Trophoblast cell (in vitro differentiated cells and primary cell): ENCODE measurements at regions not wholly inside any gene's neighbourhood (a gene's known extent, or its start where the extent isn't known, plus 50 kb on each side); places are given as distances from the start of the nearest gene placed in this dataset.

Experiments used
- DNase-seq, 2 donors: peaks; one replicate each; pipeline ENCODE4 v3.0.0-alpha.2; 2016
- H2AFZ ChIP-seq: 2 replicates; pipeline ENCODE4 v1.6.1; 2013; ENCODE audit warnings: low read length, moderate library complexity, mild to moderate bottlenecking; ENCODE audit not compliant: insufficient read depth, poor library complexity
- H2AK5ac ChIP-seq: 2 replicates; pipeline ENCODE4 v1.6.1; 2013; ENCODE audit warnings: mild to moderate bottlenecking, low read length
- H2BK120ac ChIP-seq: 2 replicates; pipeline ENCODE4 v1.6.1; 2013; ENCODE audit warnings: low read length, mild to moderate bottlenecking, moderate library complexity; ENCODE audit not compliant: insufficient read depth, poor library complexity
- H2BK12ac ChIP-seq: 2 replicates; pipeline ENCODE4 v1.6.1; 2013; ENCODE audit warnings: mild to moderate bottlenecking, low read length, moderate library complexity
- H2BK5ac ChIP-seq: 2 replicates; pipeline ENCODE4 v1.6.1; 2013; ENCODE audit warnings: low read length, low read depth, moderate library complexity, mild to moderate bottlenecking; ENCODE audit not compliant: poor library complexity
- H3K14ac ChIP-seq: 2 replicates; pipeline ENCODE4 v1.6.1; 2013; ENCODE audit warnings: mild to moderate bottlenecking, low read length
- H3K18ac ChIP-seq: 2 replicates; pipeline ENCODE4 v1.6.1; 2013; ENCODE audit warnings: mild to moderate bottlenecking, low read length
- H3K23ac ChIP-seq: 2 replicates; pipeline ENCODE4 v1.6.1; 2013; ENCODE audit warnings: low read length
- H3K27ac ChIP-seq: 2 replicates; pipeline ENCODE4 v1.5.1; 2013; ENCODE audit warnings: low read depth, mild to moderate bottlenecking, inconsistent platforms, low read length, moderate library complexity
- H3K27me3 ChIP-seq: 2 replicates; pipeline ENCODE4 v1.6.1; 2013; ENCODE audit warnings: inconsistent platforms, mild to moderate bottlenecking, low read length, moderate library complexity; ENCODE audit not compliant: insufficient read depth
- H3K36me3 ChIP-seq, 2 experiments: 1 replicate in 1 of 2; 2 replicates in 1 of 2; pipeline ENCODE4 v1.6.1; 2013; ENCODE audit warnings: low read length in 2 of 2, mild to moderate bottlenecking in 2 of 2, moderate library complexity in 1 of 2; ENCODE audit not compliant: insufficient read depth in 2 of 2, control insufficient read depth in 1 of 2
- H3K4ac ChIP-seq: 2 replicates; pipeline ENCODE4 v1.6.1; 2013; ENCODE audit warnings: low read depth, mild to moderate bottlenecking, low read length, moderate library complexity
- H3K4me1 ChIP-seq, 2 experiments: 1 replicate in 1 of 2; 2 replicates in 1 of 2; pipeline ENCODE4 v1.6.1; 2013; ENCODE audit warnings: low read length in 2 of 2, mild to moderate bottlenecking in 2 of 2, moderate library complexity in 1 of 2; ENCODE audit not compliant: insufficient read depth in 2 of 2, control insufficient read depth in 1 of 2
- H3K4me2 ChIP-seq: 2 replicates; pipeline ENCODE4 v1.6.1; 2013; ENCODE audit warnings: inconsistent platforms, mild to moderate bottlenecking, low read length, moderate library complexity
- H3K4me3 ChIP-seq: 2 replicates; pipeline ENCODE4 v1.5.1; 2013; ENCODE audit warnings: mild to moderate bottlenecking, low read depth, low read length, inconsistent platforms
- H3K79me1 ChIP-seq: one replicate; pipeline ENCODE4 v1.6.1; 2013; ENCODE audit warnings: low read length
- H3K79me2 ChIP-seq: 2 replicates; pipeline ENCODE4 v1.6.1; 2013; ENCODE audit warnings: low read length, mild to moderate bottlenecking; ENCODE audit not compliant: control insufficient read depth, insufficient read depth, poor library complexity
- H3K9ac ChIP-seq: 2 replicates; pipeline ENCODE4 v1.6.1; 2013; ENCODE audit warnings: mild to moderate bottlenecking, low read length
- H3K9me3 ChIP-seq: 2 replicates; pipeline ENCODE4 v1.6.1; 2013; ENCODE audit warnings: low read depth, mild to moderate bottlenecking, control low read depth, inconsistent platforms, low read length; ENCODE audit not compliant: insufficient read depth
- H4K12ac ChIP-seq: 2 replicates; pipeline ENCODE4 v1.6.1; 2013; ENCODE audit warnings: low read depth, mild to moderate bottlenecking, low read length, moderate library complexity
- H4K8ac ChIP-seq: 2 replicates; pipeline ENCODE4 v1.6.1; 2013; ENCODE audit warnings: low read depth, mild to moderate bottlenecking, low read length, moderate library complexity
- H4K91ac ChIP-seq: one replicate; pipeline ENCODE4 v1.6.1; 2013; ENCODE audit warnings: low read depth, mild to moderate bottlenecking, low read length, moderate library complexity
- whole genome bisulfite sequencing: extraction: QIAGEN DNeasy Blood & Tissue Kit; methylation state at CpG from one replicate; pipeline ENCODE4 v1.1.7; 2013; ENCODE audit warnings: missing lambda C conversion rate; ENCODE audit not compliant: insufficient read length, insufficient coverage; ENCODE audit errors: extremely low coverage; 5-methylcytosine and 5-hydroxymethylcytosine counted together

DNA sequence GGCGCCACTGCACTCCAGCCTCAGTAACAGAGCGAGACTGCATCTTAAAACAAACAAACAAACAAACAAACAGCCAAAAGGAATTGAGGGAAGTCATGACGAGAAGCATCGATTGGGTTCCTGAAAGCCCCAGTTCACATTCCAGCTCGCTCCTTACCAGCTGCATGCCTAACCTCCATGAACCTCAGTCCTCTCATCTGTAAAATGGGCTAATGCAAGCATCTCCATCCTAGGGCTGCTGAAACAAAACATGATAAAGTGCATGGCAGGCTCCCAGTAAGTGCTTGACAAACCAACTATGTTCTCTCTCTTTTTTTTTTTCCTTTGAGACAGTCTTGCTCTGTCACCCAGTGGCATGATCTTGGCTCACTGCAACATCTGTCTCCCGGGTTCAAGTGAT is 79.7 kb upstream of the DISP3 start:
- H2BK12ac ChIP-seq = no peak overlapping the region
- H2AK5ac ChIP-seq = no peak overlapping the region
- H3K4ac ChIP-seq = no peak overlapping the region
- H4K91ac ChIP-seq = no peak overlapping the region
- H2BK120ac ChIP-seq = no peak overlapping the region
- H3K27ac ChIP-seq = no peak overlapping the region
- H3K14ac ChIP-seq = no peak overlapping the region
- WGBS = no CpG with 5 or more reads among the region's 6 CpGs
- H3K27me3 ChIP-seq = no peaks in the 10 kb centered on the region
- no peak overlapping the region for H3K4me2 ChIP-seq
- DNase-seq = no peak
- H4K8ac ChIP-seq = no peak overlapping the region
- no peak overlapping the region for H2AFZ ChIP-seq
- H3K9ac ChIP-seq = no peak overlapping the region
- H4K12ac ChIP-seq = no peak overlapping the region
- H3K4me1 ChIP-seq = no peaks in the 10 kb centered on the region
- no peak overlapping the region for H3K4me3 ChIP-seq
- no peaks in the 10 kb centered on the region for H3K36me3 ChIP-seq
- no peaks in the 10 kb centered on the region for H3K79me1 ChIP-seq
- no peak overlapping the region for H3K18ac ChIP-seq
- H2BK5ac ChIP-seq = no peak overlapping the region
- H3K79me2 ChIP-seq = no peaks in the 10 kb centered on the region
- no peak overlapping the region for H3K23ac ChIP-seq
- peaks cover 4% of the 10 kb centered on the region for H3K9me3 ChIP-seq

DNA sequence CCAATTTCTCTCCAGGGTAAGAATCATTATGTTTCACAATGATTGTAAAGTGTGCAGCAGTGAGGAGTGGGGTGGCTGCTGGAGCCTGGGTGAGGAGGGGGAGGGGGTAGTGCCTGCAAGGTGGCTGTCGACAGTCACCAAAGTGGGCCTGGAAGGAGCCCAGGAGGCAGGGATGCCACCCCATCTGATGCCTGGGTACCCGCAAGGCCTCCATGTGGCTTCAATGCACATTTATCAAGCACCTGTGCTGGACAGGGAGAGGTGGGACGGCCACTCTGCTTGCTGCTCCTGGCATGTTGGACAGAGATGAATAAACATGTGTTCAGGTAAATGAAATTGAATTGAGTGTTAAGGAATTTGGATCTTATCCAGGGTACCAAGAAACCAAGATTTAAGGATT is 78.8 kb upstream of the DISP3 start:
- Histone ChIP-seq H3K4me1 (no peaks in the 10 kb centered on the region), H3K79me1 (no peaks in the 10 kb centered on the region), H3K4me3 (no peak overlapping the region), H3K27ac (no peak overlapping the region), H4K91ac (no peak overlapping the region), H3K79me2 (no peaks in the 10 kb centered on the region), H2BK120ac (no peak overlapping the region), H2AFZ (no peak overlapping the region), H3K23ac (no peak overlapping the region), H2BK12ac (no peak overlapping the region), H4K12ac (no peak overlapping the region), H3K14ac (no peak overlapping the region), H3K4ac (no peak overlapping the region), H3K18ac (no peak overlapping the region), H3K36me3 (no peaks in the 10 kb centered on the region), H2BK5ac (no peak overlapping the region), H3K27me3 (no peaks in the 10 kb centered on the region), H2AK5ac (no peak overlapping the region), H3K4me2 (no peak overlapping the region), H3K9ac (no peak overlapping the region), H4K8ac (no peak overlapping the region), H3K9me3 (peaks cover 6% of the 10 kb centered on the region)
- WGBS = no CpG with 5 or more reads among the region's 3 CpGs
- DNase-seq = no peak

DNA sequence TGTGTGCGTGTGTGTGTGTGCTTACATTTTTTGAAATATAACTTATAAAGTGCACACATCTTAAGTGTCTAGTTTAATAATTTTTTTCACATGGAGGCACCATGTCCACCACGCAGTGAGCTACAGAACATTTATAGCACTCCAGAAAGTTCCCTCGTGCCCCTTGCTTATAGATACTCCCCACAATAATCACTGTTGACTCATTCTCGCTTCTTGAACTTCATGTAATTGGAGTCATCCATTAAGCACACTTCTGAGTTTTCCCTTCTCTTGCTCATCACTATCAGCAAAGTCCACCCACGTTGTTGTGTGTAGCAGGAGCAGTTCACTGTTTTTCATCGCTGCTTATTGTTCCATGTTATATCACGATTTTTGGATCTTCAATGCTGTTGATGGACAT is 78.4 kb upstream of the DISP3 start:
- Histone ChIP-seq H3K23ac (no peak overlapping the region), H3K4me1 (no peaks in the 10 kb centered on the region), H4K12ac (no peak overlapping the region), H3K27me3 (no peaks in the 10 kb centered on the region), H3K4me3 (no peak overlapping the region), H4K91ac (no peak overlapping the region), H2AK5ac (no peak overlapping the region), H3K36me3 (no peaks in the 10 kb centered on the region), H2BK120ac (no peak overlapping the region), H2BK12ac (no peak overlapping the region), H3K9ac (no peak overlapping the region), H3K4ac (no peak overlapping the region), H3K79me2 (no peaks in the 10 kb centered on the region), H3K14ac (no peak overlapping the region), H3K27ac (no peak overlapping the region), H3K9me3 (peaks cover 6% of the 10 kb centered on the region), H3K4me2 (no peak overlapping the region), H2AFZ (no peak overlapping the region), H3K18ac (no peak overlapping the region), H4K8ac (no peak overlapping the region), H3K79me1 (no peaks in the 10 kb centered on the region), H2BK5ac (no peak overlapping the region)
- no peak for DNase-seq
- no CpG with 5 or more reads among the region's 7 CpGs for WGBS

DNA sequence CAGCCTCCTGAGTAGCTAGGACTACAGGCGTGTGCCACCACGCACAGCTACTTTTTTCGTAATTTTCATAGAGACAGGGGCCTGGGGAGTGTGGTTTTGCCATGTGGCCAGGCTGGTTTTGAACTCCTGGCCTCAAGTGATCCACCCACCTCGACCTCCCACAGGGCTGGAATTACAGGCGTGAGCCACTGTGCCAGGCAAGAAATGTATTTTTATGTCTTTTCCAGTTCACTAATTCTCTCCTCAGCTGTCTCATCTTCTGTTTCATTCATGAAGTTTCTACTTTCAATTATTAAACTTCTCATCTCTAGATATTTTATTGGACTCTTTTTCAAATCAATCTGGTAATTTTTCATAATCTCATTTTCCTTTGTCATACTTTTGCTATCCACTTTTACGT is 72.1 kb upstream of the DISP3 start:
- WGBS = no CpG with 5 or more reads among the region's 6 CpGs
- Histone ChIP-seq H3K18ac (no peak overlapping the region), H2AK5ac (no peak overlapping the region), H3K4me3 (no peak overlapping the region), H4K12ac (no peak overlapping the region), H3K9ac (no peak overlapping the region), H2AFZ (no peak overlapping the region), H3K14ac (no peak overlapping the region), H2BK12ac (no peak overlapping the region), H3K9me3 (peaks cover 6% of the 10 kb centered on the region), H3K4me2 (no peak overlapping the region), H3K79me2 (no peaks in the 10 kb centered on the region), H3K4ac (no peak overlapping the region), H2BK5ac (no peak overlapping the region), H4K8ac (no peak overlapping the region), H3K23ac (no peak overlapping the region), H2BK120ac (no peak overlapping the region), H3K4me1 (no peaks in the 10 kb centered on the region), H3K27ac (no peak overlapping the region), H3K36me3 (no peaks in the 10 kb centered on the region), H4K91ac (no peak overlapping the region), H3K27me3 (no peaks in the 10 kb centered on the region), H3K79me1 (no peaks in the 10 kb centered on the region)
- no peak for DNase-seq
